Transverse colon (tissue), 4 donors: ENCODE measurements at regions not wholly inside any gene's neighbourhood (a gene's known extent, or its start where the extent isn't known, plus 50 kb on each side); places are given as distances from the start of the nearest gene placed in this dataset.

Experiments
- EP300 ChIP-seq: sonication (generic); formaldehyde crosslinking; IDR thresholded peaks from one replicate; pipeline ENCODE4 v1.6.1; 2017; ENCODE audit warnings: antibody characterized with exemption, low read depth
- POLR2A ChIP-seq: fragments of 450-650 bp; IDR thresholded peaks from one replicate; pipeline ENCODE4 v1.6.1; 2016; ENCODE audit warnings: antibody characterized with exemption, mild to moderate bottlenecking, moderate library complexity
- POLR2AphosphoS5 ChIP-seq, 3 donors: sonication (generic); formaldehyde crosslinking; IDR thresholded peaks; one replicate each; pipeline ENCODE4 v1.6.1; 2016; ENCODE audit warnings: antibody characterized with exemption in 3 of 3
- TF ChIP-seq, protein P1 (sequence below), 5 experiments: fragments of 200-600 bp in 3 of 5; fragments of 450-650 bp in 2 of 5; sonication (generic) in 3 of 5; IDR thresholded peaks; 1 replicate in 2 of 5; 2 replicates in 3 of 5; pipeline ENCODE4 v1.5.1; 2016 to 2017; ENCODE audit warnings: antibody characterized with exemption in 5 of 5, inconsistent platforms in 3 of 5, mild to moderate bottlenecking in 2 of 5, moderate library complexity in 1 of 5

DNA sequence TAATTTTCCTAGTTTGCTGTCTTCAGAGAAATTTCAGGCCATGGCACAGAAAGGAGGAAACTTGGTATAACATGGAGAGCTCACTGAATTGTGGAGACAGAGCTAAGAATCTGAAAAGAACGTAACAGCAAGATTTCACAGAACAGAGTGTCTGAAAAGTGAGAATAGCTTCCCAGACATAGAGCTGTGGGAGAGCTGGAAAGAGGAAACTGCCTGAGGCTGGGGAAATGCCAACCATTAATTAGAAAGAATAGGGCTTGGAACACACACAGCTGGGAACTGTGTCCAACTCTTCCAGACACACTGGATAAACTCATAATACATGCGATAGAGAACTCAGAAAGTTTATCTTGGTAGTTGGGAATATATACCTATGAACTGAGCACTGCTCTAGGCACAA, 51.6 kb upstream of the KYNU start:
- TF ChIP-seq, protein P1, sequence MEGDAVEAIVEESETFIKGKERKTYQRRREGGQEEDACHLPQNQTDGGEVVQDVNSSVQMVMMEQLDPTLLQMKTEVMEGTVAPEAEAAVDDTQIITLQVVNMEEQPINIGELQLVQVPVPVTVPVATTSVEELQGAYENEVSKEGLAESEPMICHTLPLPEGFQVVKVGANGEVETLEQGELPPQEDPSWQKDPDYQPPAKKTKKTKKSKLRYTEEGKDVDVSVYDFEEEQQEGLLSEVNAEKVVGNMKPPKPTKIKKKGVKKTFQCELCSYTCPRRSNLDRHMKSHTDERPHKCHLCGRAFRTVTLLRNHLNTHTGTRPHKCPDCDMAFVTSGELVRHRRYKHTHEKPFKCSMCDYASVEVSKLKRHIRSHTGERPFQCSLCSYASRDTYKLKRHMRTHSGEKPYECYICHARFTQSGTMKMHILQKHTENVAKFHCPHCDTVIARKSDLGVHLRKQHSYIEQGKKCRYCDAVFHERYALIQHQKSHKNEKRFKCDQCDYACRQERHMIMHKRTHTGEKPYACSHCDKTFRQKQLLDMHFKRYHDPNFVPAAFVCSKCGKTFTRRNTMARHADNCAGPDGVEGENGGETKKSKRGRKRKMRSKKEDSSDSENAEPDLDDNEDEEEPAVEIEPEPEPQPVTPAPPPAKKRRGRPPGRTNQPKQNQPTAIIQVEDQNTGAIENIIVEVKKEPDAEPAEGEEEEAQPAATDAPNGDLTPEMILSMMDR (IDR thresholded peaks at IDR 0.05), result no peak
- no peak for TF ChIP-seq POLR2A
- TF ChIP-seq EP300, result no peak
- no peak for TF ChIP-seq POLR2AphosphoS5 (IDR thresholded peaks at IDR 0.05)
